Lower leg skin (tissue), 3 donors: ENCODE measurements at regions not wholly inside any gene's neighbourhood (a gene's known extent, or its start where the extent isn't known, plus 50 kb on each side); places are given as distances from the start of the nearest gene placed in this dataset.

ENCODE experiments used
- CTCF ChIP-seq, 3 donors: fragments of 450-650 bp; IDR thresholded peaks; one replicate each; pipeline ENCODE4 v1.5.1; 2016; ENCODE audit warnings: antibody characterized with exemption in 3 of 3, mild to moderate bottlenecking in 3 of 3, moderate library complexity in 2 of 3
- POLR2A ChIP-seq, 2 donors: fragments of 450-650 bp; IDR thresholded peaks; one replicate each; pipeline ENCODE4 v1.6.1; 2016 to 2017; ENCODE audit warnings: antibody characterized with exemption in 2 of 2, mild to moderate bottlenecking in 1 of 2, moderate library complexity in 1 of 2

DNA sequence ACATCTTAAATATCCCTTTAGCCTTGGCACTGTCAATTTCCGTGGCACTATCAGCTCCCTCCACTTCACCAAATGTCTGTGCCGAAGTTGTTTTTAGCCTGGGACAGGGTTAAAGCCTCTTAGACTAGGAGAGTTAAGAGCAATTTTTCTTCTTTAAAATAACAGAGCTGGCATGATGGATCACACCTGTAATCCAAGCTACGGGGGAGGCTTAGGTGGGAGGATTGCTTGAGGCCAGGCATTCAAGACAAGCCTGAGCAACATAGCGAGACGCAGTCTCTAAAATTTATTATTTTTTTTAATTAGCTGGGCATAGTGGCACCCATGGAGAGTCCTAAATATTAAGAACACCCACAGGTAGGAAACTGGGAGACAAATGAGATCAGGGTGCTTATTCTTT is 209.8 kb upstream of the MAGEB18 start:
- no peak for TF ChIP-seq POLR2A (IDR thresholded peaks at IDR 0.05)
- TF ChIP-seq CTCF (IDR thresholded peaks at IDR 0.05), result no peak
